Effector CD8-positive, alpha-beta T cell (primary cell): ENCODE measurements at regions not wholly inside any gene's neighbourhood (a gene's known extent, or its start where the extent isn't known, plus 50 kb on each side); places are given as distances from the start of the nearest gene placed in this dataset.
"Not testable (repeated sequence)": the region's sequence is repeated elsewhere in the genome, so short reads cannot be mapped to it uniquely, and the experiment has no call there.

Source experiments
- DNase-seq: peaks from one replicate; lab custom pipeline; 2025; lab: John Stamatoyannopoulos, UW

- no peak for DNase-seq
Measured at GRCh38 chr10:36492590-36493515, 632.5 kb upstream of the ANKRD30A start.

- no peak for DNase-seq
Measured at GRCh38 chr10:36491926-36492325, 633.5 kb upstream of the ANKRD30A start.

GRCh38 chr10:36489611-36490228 lies 635.7 kb upstream of the ANKRD30A start:
- DNase-seq, result no peak

- no peak for DNase-seq
Measured at GRCh38 chr10:36489181-36489580, 636.2 kb upstream of the ANKRD30A start.

- DNase-seq, result no peak
Measured at GRCh38 chr10:36488579-36488978, 636.8 kb upstream of the ANKRD30A start.

GRCh38 chr10:36479073-36479472 lies 646.3 kb upstream of the ANKRD30A start:
- no peak for DNase-seq

GRCh38 chr10:36476399-36476798 lies 649.0 kb upstream of the ANKRD30A start:
- no peak for DNase-seq

- no peak for DNase-seq
Measured at GRCh38 chr10:36475746-36476145, 649.7 kb upstream of the ANKRD30A start.

- DNase-seq, result no peak
Measured at GRCh38 chr10:36474456-36474855, 650.9 kb upstream of the ANKRD30A start.

GRCh38 chr10:36473122-36473521 lies 652.3 kb upstream of the ANKRD30A start:
- no peak for DNase-seq

- no peak for DNase-seq
Measured at GRCh38 chr10:36469585-36469984, 655.8 kb upstream of the ANKRD30A start.

GRCh38 chr10:36468620-36469019 lies 656.8 kb upstream of the ANKRD30A start:
- no peak for DNase-seq

GRCh38 chr10:36465604-36466379 lies 659.6 kb upstream of the ANKRD30A start:
- DNase-seq, result no peak

GRCh38 chr10:36464291-36464690 lies 661.1 kb upstream of the ANKRD30A start:
- no peak for DNase-seq

- DNase-seq, result no peak
Measured at GRCh38 chr10:36463390-36463789, 662.0 kb upstream of the ANKRD30A start.

GRCh38 chr10:36462194-36462593 lies 663.2 kb upstream of the ANKRD30A start:
- no peak for DNase-seq

- DNase-seq, result not testable (repeated sequence)
Measured at GRCh38 chr10:36458437-36458836, 667.0 kb upstream of the ANKRD30A start.

GRCh38 chr10:36457751-36458150 lies 667.6 kb upstream of the ANKRD30A start:
- no peak for DNase-seq

GRCh38 chr10:36455526-36456133 lies 669.8 kb upstream of the ANKRD30A start:
- no peak for DNase-seq

GRCh38 chr10:36452851-36453250 lies 672.5 kb upstream of the ANKRD30A start:
- DNase-seq, result no peak

GRCh38 chr10:36451391-36451970 lies 673.9 kb upstream of the ANKRD30A start:
- no peak for DNase-seq

GRCh38 chr10:36450380-36450779 lies 675.0 kb upstream of the ANKRD30A start:
- DNase-seq, result no peak
